H9 (cell line): ENCODE measurements at regions not wholly inside any gene's neighbourhood (a gene's known extent, or its start where the extent isn't known, plus 50 kb on each side); places are given as distances from the start of the nearest gene placed in this dataset.

Experiments
- DNase-seq: peaks from one replicate; pipeline ENCODE4 v3.0.0-alpha.2; 2017
- H2AFZ ChIP-seq: one replicate; pipeline ENCODE4 v1.6.1; 2013; ENCODE audit warnings: mild to moderate bottlenecking, low read length, control low read depth, moderate library complexity
- H2AK5ac ChIP-seq: 2 replicates; pipeline ENCODE4 v1.6.1; 2013; ENCODE audit warnings: low read length, control low read depth, mixed read lengths; ENCODE audit not compliant: insufficient read length
- H2BK120ac ChIP-seq: one replicate; pipeline ENCODE4 v1.6.1; 2013; ENCODE audit warnings: low read depth, mild to moderate bottlenecking, low read length, control low read depth, inconsistent platforms; ENCODE audit not compliant: poor library complexity, severe bottlenecking
- H2BK12ac ChIP-seq: 2 replicates; pipeline ENCODE4 v1.6.1; 2013; ENCODE audit warnings: low read length, control low read depth, mixed read lengths, low read depth; ENCODE audit not compliant: insufficient read length
- H2BK15ac ChIP-seq: 2 replicates; pipeline ENCODE4 v1.6.1; 2013; ENCODE audit warnings: low read depth, low read length, control low read depth
- H2BK20ac ChIP-seq: one replicate; pipeline ENCODE4 v1.6.1; 2013; ENCODE audit warnings: low read depth, mild to moderate bottlenecking, low read length, control low read depth, inconsistent platforms; ENCODE audit not compliant: poor library complexity, severe bottlenecking
- H2BK5ac ChIP-seq: 2 replicates; pipeline ENCODE4 v1.6.1; 2013; ENCODE audit warnings: low read length, control low read depth, mixed read lengths; ENCODE audit not compliant: insufficient read length
- H3K14ac ChIP-seq: 2 replicates; pipeline ENCODE4 v1.6.1; 2013; ENCODE audit warnings: low read length, control low read depth; ENCODE audit not compliant: insufficient read depth
- H3K18ac ChIP-seq: 2 replicates; pipeline ENCODE4 v1.6.1; 2013; ENCODE audit warnings: low read depth, mild to moderate bottlenecking, mixed read lengths, low read length, control low read depth; ENCODE audit not compliant: insufficient read length
- H3K23ac ChIP-seq: 2 replicates; pipeline ENCODE4 v1.6.1; 2013; ENCODE audit warnings: low read length, control low read depth, mixed read lengths, low read depth; ENCODE audit not compliant: insufficient read length
- H3K23me2 ChIP-seq: 2 replicates; pipeline ENCODE4 v1.6.1; 2013; ENCODE audit warnings: low read depth, mild to moderate bottlenecking, mixed read lengths, low read length, control low read depth; ENCODE audit not compliant: insufficient read length, poor library complexity, severe bottlenecking
- H3K27ac ChIP-seq: 2 replicates; pipeline ENCODE4 v1.5.1; 2013; ENCODE audit warnings: low read length, control low read depth, mixed read lengths, low read depth; ENCODE audit not compliant: insufficient read length
- H3K27me3 ChIP-seq: 2 replicates; pipeline ENCODE4 v1.6.1; 2013; ENCODE audit warnings: low read length, control low read depth, inconsistent platforms; ENCODE audit not compliant: insufficient read depth
- H3K4ac ChIP-seq: 2 replicates; pipeline ENCODE4 v1.6.1; 2013; ENCODE audit warnings: low read depth, mild to moderate bottlenecking, control low read depth, inconsistent platforms, low read length, moderate library complexity
- H3K4me1 ChIP-seq: 2 replicates; pipeline ENCODE4 v1.6.1; 2013; ENCODE audit warnings: low read length, control low read depth, inconsistent platforms; ENCODE audit not compliant: insufficient read depth
- H3K4me2 ChIP-seq: 2 replicates; pipeline ENCODE4 v1.6.1; 2013; ENCODE audit warnings: low read length, control low read depth, mixed read lengths; ENCODE audit not compliant: insufficient read length, insufficient read depth
- H3K56ac ChIP-seq: 2 replicates; pipeline ENCODE4 v1.6.1; 2013; ENCODE audit warnings: low read depth, mild to moderate bottlenecking, mixed read lengths, low read length, control low read depth; ENCODE audit not compliant: insufficient read length
- H3K79me1 ChIP-seq: 2 replicates; pipeline ENCODE4 v1.6.1; 2013; ENCODE audit warnings: low read depth, mild to moderate bottlenecking, moderate library complexity, low read length, control low read depth, inconsistent platforms; ENCODE audit not compliant: insufficient read depth, poor library complexity, severe bottlenecking
- H3K79me2 ChIP-seq: 2 replicates; pipeline ENCODE4 v1.6.1; 2013; ENCODE audit warnings: low read length, control low read depth, inconsistent platforms; ENCODE audit not compliant: insufficient read depth
- H3K9ac ChIP-seq: 2 replicates; pipeline ENCODE4 v1.6.1; 2013; ENCODE audit warnings: low read length, control low read depth, mixed read lengths; ENCODE audit not compliant: insufficient read length; ENCODE audit errors: extremely low read depth
- H3K9me3 ChIP-seq: one replicate; pipeline ENCODE4 v1.6.1; 2013; ENCODE audit warnings: low read depth, low read length, inconsistent platforms; ENCODE audit not compliant: control insufficient read depth
- H3T11ph ChIP-seq: one replicate; pipeline ENCODE4 v1.6.1; 2013; ENCODE audit warnings: mild to moderate bottlenecking, low read length, control low read depth, inconsistent platforms
- H4K20me1 ChIP-seq: one replicate; pipeline ENCODE4 v1.6.1; 2013; ENCODE audit not compliant: control insufficient read depth, insufficient read length, insufficient read depth
- H4K5ac ChIP-seq: 2 replicates; pipeline ENCODE4 v1.6.1; 2013; ENCODE audit warnings: low read depth, mild to moderate bottlenecking, mixed read lengths, low read length, control low read depth; ENCODE audit not compliant: insufficient read length
- H4K8ac ChIP-seq: replicated peaks from 2 replicates; pipeline ENCODE4 v1.6.1; 2013; ENCODE audit warnings: low read length, control low read depth, mixed read lengths, low read depth; ENCODE audit not compliant: insufficient read length
- H4K91ac ChIP-seq: 2 replicates; pipeline ENCODE4 v1.6.1; 2013; ENCODE audit warnings: low read depth, mild to moderate bottlenecking, moderate library complexity, mixed read lengths, low read length, control low read depth; ENCODE audit not compliant: insufficient read length
- H3K27ac Mint-ChIP-seq, 3 experiments: 2 replicates in 2 of 3; 3 replicates in 1 of 3; pipeline ENCODE4 v1.8.0; 2020 to 2021; ENCODE audit warnings: mixed read lengths in 3 of 3, mild to moderate bottlenecking in 1 of 3, moderate library complexity in 1 of 3
- H3K27me3 Mint-ChIP-seq: 2 replicates; pipeline ENCODE4 v1.8.0; 2021; ENCODE audit warnings: low read depth, mild to moderate bottlenecking, moderate library complexity, mixed read lengths
- H3K36me3 Mint-ChIP-seq, 3 experiments: 2 replicates in 2 of 3; 3 replicates in 1 of 3; pipeline ENCODE4 v1.8.0; 2020 to 2021; ENCODE audit warnings: low read depth in 3 of 3, mixed read lengths in 3 of 3; ENCODE audit not compliant: insufficient read depth in 1 of 3
- H3K4me1 Mint-ChIP-seq, 2 experiments: 2 replicates each; pipeline ENCODE4 v1.8.0; 2020; ENCODE audit warnings: mixed read lengths in 2 of 2
- H3K4me3 Mint-ChIP-seq, 2 experiments: 2 replicates in 1 of 2; 3 replicates in 1 of 2; pipeline ENCODE4 v1.8.0; 2020 to 2021; ENCODE audit warnings: mild to moderate bottlenecking in 2 of 2, mixed read lengths in 2 of 2, moderate library complexity in 1 of 2
- H3K9me3 Mint-ChIP-seq, 2 experiments: 2 replicates in 1 of 2; 3 replicates in 1 of 2; pipeline ENCODE4 v1.8.0; 2020; ENCODE audit warnings: mild to moderate bottlenecking in 2 of 2, mixed read lengths in 2 of 2, moderate library complexity in 1 of 2
- WGBS: extraction: QIAGEN DNeasy Blood & Tissue Kit; methylation state at CpG from one replicate; pipeline ENCODE4 v1.1.7; 2013; ENCODE audit warnings: missing lambda C conversion rate, low lambda C conversion rate, mixed read lengths; ENCODE audit not compliant: insufficient read length; ENCODE audit errors: extremely low coverage; 5-methylcytosine and 5-hydroxymethylcytosine counted together
- TF ChIP-seq, protein P1 (sequence below): fragments of 200-600 bp; sonication (generic); conservative IDR thresholded peaks from 3 replicates; pipeline ENCODE4 v1.8.0; 2021; ENCODE audit warnings: antibody characterized with exemption, mild to moderate bottlenecking

GRCh38 chr7:13055732-13056368 lies 368.4 kb downstream of the ARL4A start:
- Histone ChIP-seq H3T11ph (no peak overlapping the region), H3K23ac (no peak overlapping the region), H2BK20ac (no peak overlapping the region), H3K4ac (no peak overlapping the region), H3K79me2 (no peaks in the 10 kb centered on the region), H3K79me1 (no peaks in the 10 kb centered on the region), H2BK12ac (no peak overlapping the region), H3K9me3 (no peaks in the 10 kb centered on the region), H3K23me2 (no peaks in the 10 kb centered on the region), H4K20me1 (no peaks in the 10 kb centered on the region), H2AK5ac (no peak overlapping the region), H2BK5ac (no peak overlapping the region), H3K27me3 (no peaks in the 10 kb centered on the region), H3K27ac (no peak overlapping the region), H3K56ac (no peak overlapping the region), H2AFZ (no peak overlapping the region), H4K5ac (no peak overlapping the region), H3K18ac (no peak overlapping the region), H4K8ac (no peak overlapping the region), H2BK120ac (no peak overlapping the region), H2BK15ac (no peak overlapping the region), H3K9ac (no peak overlapping the region), H3K4me1 (no peaks in the 10 kb centered on the region), H3K4me2 (no peak overlapping the region), H4K91ac (no peak overlapping the region), H3K14ac (no peak overlapping the region)
- Mint-ChIP-seq H3K4me1 (no peaks in the 10 kb centered on the region), H3K36me3 (no peaks in the 10 kb centered on the region), H3K27me3 (no peaks in the 10 kb centered on the region), H3K4me3 (no peak overlapping the region), H3K9me3 (no peaks in the 10 kb centered on the region), H3K27ac (no peak overlapping the region)
- DNase-seq: no peak
- no CpG with 5 or more reads among the region's 2 CpGs for WGBS
- TF ChIP-seq, protein P1, sequence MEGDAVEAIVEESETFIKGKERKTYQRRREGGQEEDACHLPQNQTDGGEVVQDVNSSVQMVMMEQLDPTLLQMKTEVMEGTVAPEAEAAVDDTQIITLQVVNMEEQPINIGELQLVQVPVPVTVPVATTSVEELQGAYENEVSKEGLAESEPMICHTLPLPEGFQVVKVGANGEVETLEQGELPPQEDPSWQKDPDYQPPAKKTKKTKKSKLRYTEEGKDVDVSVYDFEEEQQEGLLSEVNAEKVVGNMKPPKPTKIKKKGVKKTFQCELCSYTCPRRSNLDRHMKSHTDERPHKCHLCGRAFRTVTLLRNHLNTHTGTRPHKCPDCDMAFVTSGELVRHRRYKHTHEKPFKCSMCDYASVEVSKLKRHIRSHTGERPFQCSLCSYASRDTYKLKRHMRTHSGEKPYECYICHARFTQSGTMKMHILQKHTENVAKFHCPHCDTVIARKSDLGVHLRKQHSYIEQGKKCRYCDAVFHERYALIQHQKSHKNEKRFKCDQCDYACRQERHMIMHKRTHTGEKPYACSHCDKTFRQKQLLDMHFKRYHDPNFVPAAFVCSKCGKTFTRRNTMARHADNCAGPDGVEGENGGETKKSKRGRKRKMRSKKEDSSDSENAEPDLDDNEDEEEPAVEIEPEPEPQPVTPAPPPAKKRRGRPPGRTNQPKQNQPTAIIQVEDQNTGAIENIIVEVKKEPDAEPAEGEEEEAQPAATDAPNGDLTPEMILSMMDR: no peak
